Activated CD8-positive, alpha-beta memory T cell treated with anti-CD3 and anti-CD28 coated beads for 24 hours (primary cell): ENCODE measurements at regions not wholly inside any gene's neighbourhood (a gene's known extent, or its start where the extent isn't known, plus 50 kb on each side); places are given as distances from the start of the nearest gene placed in this dataset.
"Not testable (repeated sequence)": the region's sequence is repeated elsewhere in the genome, so short reads cannot be mapped to it uniquely, and the experiment has no call there.

ENCODE experiments used
- DNase-seq: peaks from one replicate; pipeline ENCODE4 v3.0.0-alpha.2; 2020

DNA sequence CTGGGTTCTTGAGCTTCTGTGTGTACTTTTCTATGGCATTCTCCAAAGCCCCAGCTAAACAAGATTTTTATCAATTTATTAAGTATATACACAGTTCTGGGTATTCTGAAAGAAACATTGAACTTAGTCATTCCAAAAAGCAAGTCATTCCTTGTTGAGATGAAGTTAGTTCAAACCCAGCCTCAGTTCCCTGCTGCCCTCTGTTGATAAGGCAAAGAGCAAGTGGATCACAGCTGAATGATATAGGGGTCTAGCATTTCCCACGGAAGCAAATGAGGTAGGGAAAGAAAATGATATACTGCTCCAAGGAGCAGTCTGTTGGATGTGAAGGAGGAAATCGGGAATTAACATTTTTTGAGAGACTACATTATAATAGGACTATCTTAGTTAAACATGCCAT is 841.8 kb upstream of the TENM4 start:
- no peak for DNase-seq

DNA sequence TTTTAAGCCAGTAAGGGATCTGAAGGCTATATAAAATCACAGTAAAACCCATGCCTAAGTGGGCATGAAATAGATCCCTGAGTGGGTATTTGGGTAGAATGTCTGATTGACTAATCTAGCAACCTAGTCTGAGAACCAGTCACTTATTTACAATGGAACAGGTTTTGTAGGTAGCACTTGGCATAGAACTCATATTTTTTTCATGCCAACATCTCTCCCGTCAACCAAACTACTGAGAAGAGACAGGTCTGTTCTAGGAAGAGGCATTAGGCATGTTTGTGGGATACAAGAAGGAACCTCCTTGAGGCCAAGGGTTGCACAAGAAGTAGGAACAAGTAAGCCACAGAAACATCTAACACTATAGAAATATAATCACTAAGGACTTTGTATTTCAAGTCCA is 840.4 kb upstream of the TENM4 start:
- DNase-seq, result no peak

- no peak for DNase-seq
These were observed 839.9 kb upstream of the TENM4 start for GRCh38 chr11:80280737-80281136.

GRCh38 chr11:80261776-80262175 is 820.9 kb upstream of the TENM4 start:
- DNase-seq, result no peak

DNA sequence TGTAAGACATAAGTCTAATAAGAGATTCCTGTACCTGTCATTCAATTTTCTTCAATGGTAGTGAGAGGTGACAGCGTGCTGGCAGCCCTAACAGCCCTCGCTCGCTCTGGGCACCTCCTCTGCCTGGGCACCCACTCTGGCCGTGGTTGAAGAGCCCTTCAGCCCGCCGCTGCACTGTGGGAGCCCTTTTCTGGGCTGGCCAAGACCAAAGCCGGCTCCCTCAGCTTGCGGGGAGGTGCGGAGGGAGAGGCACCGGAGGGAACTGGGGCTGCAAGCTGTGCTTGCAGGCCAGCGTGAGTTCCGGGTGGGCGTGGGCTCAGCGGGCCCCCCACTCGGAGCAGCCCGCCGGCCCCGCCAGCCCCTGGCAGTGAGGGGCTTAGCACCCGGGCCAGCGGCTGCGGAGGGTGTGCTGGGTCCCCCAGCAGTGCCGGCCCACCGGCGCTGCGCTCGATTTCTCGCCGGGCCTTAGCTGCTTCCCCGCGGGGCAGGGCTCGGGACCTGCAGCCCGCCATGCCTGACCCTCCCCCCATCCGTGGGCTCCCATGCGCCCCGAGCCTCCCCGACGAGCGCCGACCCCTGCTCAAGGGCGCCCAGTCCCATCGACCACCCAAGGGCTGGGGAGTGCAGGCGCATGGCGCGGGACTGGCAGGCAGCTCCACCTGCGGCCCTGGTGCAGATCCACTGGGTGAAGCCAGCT is 816.6 kb upstream of the TENM4 start:
- DNase-seq, result not testable (repeated sequence)

GRCh38 chr11:80255021-80255420 is 814.2 kb upstream of the TENM4 start:
- no peak for DNase-seq

DNA sequence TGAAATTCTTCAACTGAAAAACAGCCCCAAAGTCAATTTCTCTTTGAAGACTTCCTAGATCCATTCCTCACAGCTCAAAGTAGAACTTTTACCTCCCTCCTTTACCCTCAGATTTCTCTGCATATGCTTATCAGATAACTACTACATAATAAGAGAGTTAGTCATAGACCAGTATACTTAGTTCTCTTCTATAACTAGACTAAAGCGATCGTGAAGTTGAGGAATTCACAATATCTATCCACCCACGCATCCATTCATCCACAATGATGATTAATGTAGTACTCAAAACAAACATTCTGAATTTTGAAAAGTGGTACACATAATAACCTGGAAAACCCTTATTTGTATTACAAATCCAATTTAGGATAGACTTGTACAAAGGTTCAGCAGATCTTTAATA is 800.9 kb upstream of the TENM4 start:
- no peak for DNase-seq

DNA sequence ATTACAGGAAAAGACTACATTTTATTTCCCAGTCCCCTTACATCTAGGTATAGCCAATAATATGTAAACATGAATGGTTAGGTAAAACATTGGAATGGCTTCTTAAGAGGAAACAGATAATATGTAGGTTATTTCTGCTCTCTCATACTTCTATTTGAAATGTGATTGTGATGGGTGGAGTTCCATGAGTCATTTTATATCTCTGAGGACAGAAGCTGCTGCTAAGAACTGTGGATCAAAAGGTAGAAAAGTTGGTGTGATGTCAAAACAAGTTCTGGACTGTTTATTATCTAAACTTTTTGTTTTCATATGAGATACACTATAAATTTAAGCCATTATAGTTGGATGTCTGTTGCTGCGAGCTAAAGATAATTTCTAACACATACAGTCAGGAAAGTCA is 799.4 kb upstream of the TENM4 start:
- no peak for DNase-seq

DNA sequence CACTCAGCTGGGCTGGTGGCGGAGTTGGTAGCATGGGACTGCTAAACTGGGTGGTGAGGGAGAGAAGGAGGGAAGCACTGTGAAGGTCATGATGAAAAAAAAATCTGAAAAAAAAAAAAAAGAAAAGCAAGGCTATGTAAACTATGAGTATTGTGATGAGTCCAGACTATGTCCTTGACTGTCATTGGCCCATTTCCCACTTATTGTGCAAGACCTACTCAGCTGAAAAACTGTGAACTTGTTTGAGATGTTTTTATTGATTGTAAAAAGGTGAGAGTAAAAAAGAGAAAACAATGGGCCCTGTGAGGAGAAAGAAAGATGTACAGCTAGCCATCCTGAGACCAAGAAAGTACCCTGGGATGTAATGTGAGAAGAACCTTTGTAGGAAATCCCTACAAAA is 798.4 kb upstream of the TENM4 start:
- no peak for DNase-seq

GRCh38 chr11:80227915-80228314 is 787.1 kb upstream of the TENM4 start:
- DNase-seq, result no peak

DNA sequence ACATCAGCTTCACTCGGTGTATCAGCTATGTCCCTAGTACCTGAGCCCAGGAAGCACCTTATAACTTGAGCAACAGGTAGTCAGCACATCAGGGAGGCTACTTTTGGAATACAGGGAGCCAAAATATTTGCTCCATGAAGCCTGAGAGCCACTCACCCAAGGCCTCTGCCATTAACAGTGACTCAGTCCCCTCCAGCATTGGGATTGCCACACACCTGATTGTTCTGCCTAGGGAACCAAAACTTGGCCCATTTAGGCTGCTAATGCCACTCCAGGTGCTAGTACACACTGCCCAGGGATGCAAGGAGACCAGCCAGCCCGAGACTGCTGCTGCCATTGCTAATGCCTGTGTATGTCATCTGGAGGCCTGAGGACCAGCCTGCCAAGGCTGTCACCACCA is 773.6 kb upstream of the TENM4 start:
- no peak for DNase-seq

DNA sequence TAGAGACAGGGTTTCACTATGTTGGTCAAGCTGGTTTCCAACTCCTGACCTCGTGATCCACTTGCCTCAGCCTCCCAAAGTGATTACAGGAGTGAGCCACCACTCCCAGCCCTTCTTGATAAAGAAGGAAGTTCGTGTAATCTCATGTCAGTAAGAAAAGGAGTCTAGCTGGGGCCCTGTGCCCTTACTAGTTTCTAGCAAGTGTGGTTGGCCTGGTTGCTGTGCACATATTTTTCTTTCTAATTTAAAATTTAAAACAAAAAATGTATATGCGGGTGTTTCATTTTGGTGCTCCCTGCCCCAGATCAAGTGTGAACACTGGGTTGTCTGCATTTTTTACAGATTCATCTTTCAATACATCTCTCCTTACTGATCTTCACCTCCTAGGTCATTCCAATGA is 770.8 kb upstream of the TENM4 start:
- DNase-seq, result no peak

DNA sequence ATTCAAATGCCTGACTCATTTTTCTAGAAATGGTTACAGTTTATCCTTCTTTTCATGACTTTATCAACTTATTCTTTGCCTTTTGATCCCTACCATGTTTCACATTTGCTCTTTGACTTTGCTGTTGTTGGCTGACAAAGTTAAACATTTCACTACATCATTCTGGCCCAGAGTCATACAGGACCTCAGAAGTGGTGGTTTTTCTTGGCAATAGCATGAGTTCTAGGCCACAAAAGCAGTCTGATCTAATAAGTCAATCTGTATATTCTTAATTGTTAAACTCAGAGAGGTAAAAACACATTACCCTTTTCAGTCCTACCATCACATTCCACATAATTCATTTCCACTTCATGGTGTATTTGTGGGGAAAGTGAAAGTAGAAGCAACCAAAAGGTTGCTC is 763.2 kb upstream of the TENM4 start:
- no peak for DNase-seq

- no peak for DNase-seq
These were observed 756.2 kb upstream of the TENM4 start for GRCh38 chr11:80196932-80197554.

GRCh38 chr11:80196041-80196440 is 755.2 kb upstream of the TENM4 start:
- DNase-seq, result no peak

DNA sequence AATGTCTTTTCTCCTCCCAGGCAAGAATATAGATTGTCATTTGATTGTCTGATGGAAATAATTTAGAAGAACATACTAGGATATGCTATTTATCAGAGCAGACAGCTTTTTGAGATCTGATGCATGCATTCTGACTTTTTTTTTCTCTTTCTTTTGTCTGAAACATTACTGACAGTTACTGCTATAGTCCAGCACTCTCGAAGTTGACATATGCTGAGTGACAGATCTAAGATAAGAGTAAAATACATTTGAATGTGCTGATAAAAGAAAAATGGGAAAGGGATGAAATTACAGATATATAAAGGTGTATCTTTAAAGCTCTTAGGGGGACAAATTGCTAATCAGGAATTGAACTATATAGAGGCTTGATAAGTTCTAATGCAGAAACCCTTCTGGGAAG is 753.8 kb upstream of the TENM4 start:
- no peak for DNase-seq

GRCh38 chr11:80194016-80194415 is 753.2 kb upstream of the TENM4 start:
- no peak for DNase-seq

DNA sequence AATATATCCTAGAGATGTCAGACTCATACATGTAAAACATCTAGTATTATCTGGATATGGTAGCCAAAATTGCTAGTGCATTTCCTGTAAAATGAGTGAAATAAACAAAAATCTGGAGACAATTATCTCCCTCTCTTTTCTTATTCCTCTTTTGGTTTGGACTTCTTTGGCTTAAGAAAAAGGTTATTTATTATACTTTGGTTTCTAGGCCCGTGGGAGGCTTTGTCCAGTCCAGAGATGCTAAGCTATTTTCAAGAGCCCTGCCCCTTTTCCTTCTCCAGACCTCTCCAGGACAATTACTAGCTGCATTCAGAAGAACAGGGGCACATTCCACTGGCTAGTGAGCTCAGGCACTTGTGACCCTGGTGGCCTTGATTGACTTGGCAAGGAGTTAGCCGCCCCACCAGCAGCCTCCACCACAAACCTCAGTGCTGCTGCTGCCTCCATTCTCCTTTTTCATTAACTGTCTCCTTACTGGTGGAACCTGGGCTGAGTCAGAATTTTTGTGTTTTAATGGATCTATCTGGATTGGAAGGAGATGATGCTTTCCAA is 747.3 kb upstream of the TENM4 start:
- DNase-seq, result no peak

DNA sequence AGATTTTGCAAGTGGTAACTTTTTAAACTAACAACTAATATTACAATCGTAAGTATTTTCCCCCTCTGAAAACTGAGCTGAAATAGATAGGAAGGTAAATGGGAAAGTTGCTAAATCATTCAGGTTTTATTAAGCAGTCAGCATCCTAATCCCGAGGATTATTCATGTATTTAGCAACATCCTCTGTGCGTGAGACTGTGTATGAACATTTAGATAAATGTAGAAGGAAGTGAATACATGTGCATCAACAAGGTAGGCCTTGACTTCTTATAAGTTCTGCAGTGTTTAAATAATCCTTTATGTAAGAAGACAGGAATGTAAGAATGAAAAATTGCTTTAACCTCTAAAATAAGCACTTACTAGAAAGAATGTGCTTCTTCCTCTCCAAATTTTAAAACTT is 745.9 kb upstream of the TENM4 start:
- no peak for DNase-seq

DNA sequence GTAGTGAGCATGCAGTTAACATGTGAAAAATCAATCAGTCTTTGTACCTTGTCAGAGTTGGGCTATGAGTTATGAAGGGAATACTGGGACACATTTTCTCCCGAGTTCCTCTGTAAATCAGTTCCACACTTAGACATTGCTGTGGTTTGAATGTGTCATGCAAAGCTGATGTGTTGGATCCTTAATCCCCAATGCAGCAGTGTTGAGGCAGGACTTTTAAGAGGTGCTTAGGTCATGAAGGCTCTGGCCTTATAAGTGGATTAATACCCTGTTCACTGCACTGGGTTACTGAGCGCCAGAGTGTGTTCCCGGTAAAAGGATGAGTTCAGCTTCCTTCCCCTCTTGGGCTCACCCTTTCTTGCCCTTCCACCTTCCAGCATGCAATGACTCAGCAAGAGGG is 742.1 kb upstream of the TENM4 start:
- DNase-seq, result no peak

- no peak for DNase-seq
These were observed 732.7 kb upstream of the TENM4 start for GRCh38 chr11:80173371-80174136.

- no peak for DNase-seq
These were observed 728.0 kb upstream of the TENM4 start for GRCh38 chr11:80168796-80169195.

- DNase-seq, result no peak
These were observed 726.9 kb upstream of the TENM4 start for GRCh38 chr11:80167766-80168165.

DNA sequence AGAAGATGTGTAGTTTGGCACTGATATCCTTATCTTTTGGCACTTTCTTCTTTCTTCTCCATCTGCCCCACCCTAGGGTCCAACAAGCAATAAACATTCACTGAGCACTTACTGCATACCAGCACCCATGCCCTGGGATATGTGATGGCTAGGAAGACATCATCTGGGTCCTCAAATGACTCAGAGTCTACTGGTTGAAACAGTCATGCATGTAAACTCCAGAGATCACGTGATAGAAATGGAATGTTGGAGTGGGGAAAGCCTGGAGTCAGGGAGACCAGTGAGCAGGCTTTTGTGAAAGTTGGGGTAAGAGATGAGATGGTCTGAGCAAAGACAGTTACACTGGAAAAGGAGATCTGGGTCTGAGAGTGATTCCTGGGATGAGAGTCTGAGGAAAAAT is 724.9 kb upstream of the TENM4 start:
- no peak for DNase-seq
